ENCODE measurements at regions not wholly inside any gene's neighbourhood (a gene's known extent, or its start where the extent isn't known, plus 50 kb on each side); places are given as distances from the start of the nearest gene placed in this dataset.

GRCh38 chr9:108185613-108186012, 670.2 kb downstream of the ACTL7B start:
- in situ Hi-C loops (cut with MboI; ENCODE audit: low sequenced_read_pairs), result no loop called here

- in situ Hi-C loops (cut with MboI; ENCODE audit: low sequenced_read_pairs), result no loop called here
Observed at GRCh38 chr9:108184941-108185340, 670.8 kb downstream of the ACTL7B start.

GRCh38 chr9:108184009-108184408, 671.8 kb downstream of the ACTL7B start:
- in situ Hi-C loops (cut with MboI; ENCODE audit: low sequenced_read_pairs), result no loop called here

- in situ Hi-C loops (cut with MboI; ENCODE audit: low sequenced_read_pairs), result no loop called here
Observed at GRCh38 chr9:108182950-108183381, 672.8 kb downstream of the ACTL7B start.

GRCh38 chr9:108182270-108182669, 673.5 kb downstream of the ACTL7B start:
- in situ Hi-C loops (cut with MboI; ENCODE audit: low sequenced_read_pairs), result no loop called here

- in situ Hi-C loops (cut with MboI; ENCODE audit: low sequenced_read_pairs), result no loop called here
Observed at GRCh38 chr9:108181441-108181840, 674.3 kb downstream of the ACTL7B start.

- in situ Hi-C loops (cut with MboI; ENCODE audit: low sequenced_read_pairs), result no loop called here
Observed at GRCh38 chr9:108180541-108180940, 675.2 kb downstream of the ACTL7B start.

- in situ Hi-C loops (cut with MboI; ENCODE audit: low sequenced_read_pairs), result no loop called here
Observed at GRCh38 chr9:108178318-108178717, 677.5 kb downstream of the ACTL7B start.

- in situ Hi-C loops (cut with MboI; ENCODE audit: low sequenced_read_pairs), result no loop called here
Observed at GRCh38 chr9:108168236-108168850, 678.8 kb upstream of the KLF4 start.

GRCh38 chr9:108167136-108167900, 677.7 kb upstream of the KLF4 start:
- in situ Hi-C loops (cut with MboI; ENCODE audit: low sequenced_read_pairs), result no loop called here

- in situ Hi-C loops (cut with MboI; ENCODE audit: low sequenced_read_pairs), result no loop called here
Observed at GRCh38 chr9:108166519-108166918, 677.0 kb upstream of the KLF4 start.

GRCh38 chr9:108163321-108164005, 673.9 kb upstream of the KLF4 start:
- in situ Hi-C loops (cut with MboI; ENCODE audit: low sequenced_read_pairs), result no loop called here

- in situ Hi-C loops (cut with MboI; ENCODE audit: low sequenced_read_pairs), result no loop called here
Observed at GRCh38 chr9:108162664-108163063, 673.1 kb upstream of the KLF4 start.

GRCh38 chr9:108161503-108161902, 671.9 kb upstream of the KLF4 start:
- in situ Hi-C loops (cut with MboI; ENCODE audit: low sequenced_read_pairs), result no loop called here

GRCh38 chr9:108160706-108161355, 671.3 kb upstream of the KLF4 start:
- in situ Hi-C loops (cut with MboI; ENCODE audit: low sequenced_read_pairs), result no loop called here

GRCh38 chr9:108160039-108160438, 670.5 kb upstream of the KLF4 start:
- in situ Hi-C loops (cut with MboI; ENCODE audit: low sequenced_read_pairs), result no loop called here

- in situ Hi-C loops (cut with MboI; ENCODE audit: low sequenced_read_pairs), result no loop called here
Observed at GRCh38 chr9:108158236-108158995, 668.8 kb upstream of the KLF4 start.

- in situ Hi-C loops (cut with MboI; ENCODE audit: low sequenced_read_pairs), result no loop called here
Observed at GRCh38 chr9:108156270-108156998, 666.9 kb upstream of the KLF4 start.

- in situ Hi-C loops (cut with MboI; ENCODE audit: low sequenced_read_pairs), result no loop called here
Observed at GRCh38 chr9:108153416-108153815, 663.8 kb upstream of the KLF4 start.
